Hepatocyte (in vitro differentiated cells): ENCODE measurements at regions not wholly inside any gene's neighbourhood (a gene's known extent, or its start where the extent isn't known, plus 50 kb on each side); places are given as distances from the start of the nearest gene placed in this dataset.

Experiments used
- EZH2 ChIP-seq: fragments of 200-600 bp; sonication (generic); IDR thresholded peaks from 2 replicates; pipeline ENCODE4 v1.6.1; 2016; ENCODE audit warnings: antibody characterized with exemption, mild to moderate bottlenecking, borderline replicate concordance
- EZH2phosphoT487 ChIP-seq: fragments of 200-600 bp; sonication (generic); IDR thresholded peaks from one replicate; pipeline ENCODE4 v1.6.1; 2018; ENCODE audit warnings: antibody characterized with exemption, mild to moderate bottlenecking, low read depth, moderate library complexity; ENCODE audit not compliant: unreplicated experiment, severe bottlenecking
- TF ChIP-seq, protein P1 (sequence below): fragments of 200-600 bp; sonication (generic); IDR thresholded peaks from 2 replicates; pipeline ENCODE4 v1.5.1; 2016; ENCODE audit warnings: antibody characterized with exemption, mild to moderate bottlenecking; ENCODE audit not compliant: poor library complexity

DNA sequence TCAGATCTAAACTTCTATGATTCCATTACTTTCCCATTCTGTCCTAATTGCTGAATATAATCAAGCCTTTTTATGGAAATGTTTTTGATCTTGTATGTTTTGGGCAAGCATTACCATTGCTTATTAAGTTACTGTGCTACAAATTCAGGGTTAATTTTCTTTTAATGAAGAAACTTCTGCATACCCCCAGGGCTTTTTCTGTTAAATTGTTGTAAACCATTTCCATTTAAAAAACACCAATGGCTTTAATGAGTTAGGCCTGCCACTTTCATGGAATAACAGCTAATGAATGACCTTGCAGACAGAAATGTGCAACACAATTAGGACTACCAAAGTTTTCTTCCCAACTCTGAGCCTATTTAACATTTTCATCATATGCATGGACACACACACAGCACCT, 150.0 kb downstream of the DIPK2A start:
- TF ChIP-seq, protein P1, sequence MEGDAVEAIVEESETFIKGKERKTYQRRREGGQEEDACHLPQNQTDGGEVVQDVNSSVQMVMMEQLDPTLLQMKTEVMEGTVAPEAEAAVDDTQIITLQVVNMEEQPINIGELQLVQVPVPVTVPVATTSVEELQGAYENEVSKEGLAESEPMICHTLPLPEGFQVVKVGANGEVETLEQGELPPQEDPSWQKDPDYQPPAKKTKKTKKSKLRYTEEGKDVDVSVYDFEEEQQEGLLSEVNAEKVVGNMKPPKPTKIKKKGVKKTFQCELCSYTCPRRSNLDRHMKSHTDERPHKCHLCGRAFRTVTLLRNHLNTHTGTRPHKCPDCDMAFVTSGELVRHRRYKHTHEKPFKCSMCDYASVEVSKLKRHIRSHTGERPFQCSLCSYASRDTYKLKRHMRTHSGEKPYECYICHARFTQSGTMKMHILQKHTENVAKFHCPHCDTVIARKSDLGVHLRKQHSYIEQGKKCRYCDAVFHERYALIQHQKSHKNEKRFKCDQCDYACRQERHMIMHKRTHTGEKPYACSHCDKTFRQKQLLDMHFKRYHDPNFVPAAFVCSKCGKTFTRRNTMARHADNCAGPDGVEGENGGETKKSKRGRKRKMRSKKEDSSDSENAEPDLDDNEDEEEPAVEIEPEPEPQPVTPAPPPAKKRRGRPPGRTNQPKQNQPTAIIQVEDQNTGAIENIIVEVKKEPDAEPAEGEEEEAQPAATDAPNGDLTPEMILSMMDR = no peak
- TF ChIP-seq EZH2phosphoT487 (no peak), EZH2 (no peak)
